ENCODE measurements at regions not wholly inside any gene's neighbourhood (a gene's known extent, or its start where the extent isn't known, plus 50 kb on each side); places are given as distances from the start of the nearest gene placed in this dataset.

- H3K4me1 ChIP-seq (ENCODE audit: control insufficient read depth, extremely low read depth, insufficient read depth, low read length), result no peaks in the 10 kb centered on the region
- H3K27me3 ChIP-seq (ENCODE audit: control insufficient read depth, insufficient read depth, low read length), result no peaks in the 10 kb centered on the region
- H3K36me3 ChIP-seq (ENCODE audit: control insufficient read depth, insufficient read depth, low read length), result no peaks in the 10 kb centered on the region
- no peaks in the 10 kb centered on the region for H3K9me3 ChIP-seq (ENCODE audit: control insufficient read depth, insufficient read depth, low read depth, low read length)
- no peaks in the 10 kb centered on the region for H4K20me1 ChIP-seq (ENCODE audit: control insufficient read depth, extremely low read depth, insufficient read depth, low read length)
- no peak overlapping the region for H3K4me3 ChIP-seq (replicated peaks in 1 of 4; ENCODE audit: control extremely low read depth in 1 of 4, insufficient read depth in 1 of 4, low read depth in 3 of 4, low read length in 4 of 4)
- H3K27ac ChIP-seq (ENCODE audit: insufficient read depth, low read length), result no peak overlapping the region
- H3K79me2 ChIP-seq (ENCODE audit: control insufficient read depth, insufficient read depth, low read length), result no peaks in the 10 kb centered on the region
- no peak for DNase-seq (ENCODE audit: low read depth in 2 of 2)
- H3K9ac ChIP-seq (ENCODE audit: insufficient read depth, low read length), result no peak overlapping the region
- no peak for TF ChIP-seq CTCF (conservative IDR thresholded peaks at IDR 0.05 in 1 of 2, IDR thresholded peaks at IDR 0.05 in 1 of 2; ENCODE audit: low read depth in 1 of 2, low read length in 2 of 2)
- no peak for TF ChIP-seq EZH2 (IDR thresholded peaks at IDR 0.05; ENCODE audit: low read length, missing control alignments)
- no peak overlapping the region for H3K4me2 ChIP-seq (ENCODE audit: extremely low read depth, insufficient read depth, low read length)
- H2AFZ ChIP-seq (ENCODE audit: low read length), result no peak overlapping the region
Observed at GRCh38 chr6:123687864-123688263, 51.1 kb upstream of the TRDN start.
